H1 (cell line): ENCODE measurements at regions not wholly inside any gene's neighbourhood (a gene's known extent, or its start where the extent isn't known, plus 50 kb on each side); places are given as distances from the start of the nearest gene placed in this dataset.

Experiments used
- CTCF ChIA-PET: fragments of 300-600 bp; sonication (Branson Sonifier 250); formaldehyde crosslinking; loops from one replicate; lab custom pipeline; 2021; ENCODE audit not compliant: partially characterized antibody; lab: Charles Lee
- POLR2A ChIA-PET: fragments of 300-600 bp; sonication (Branson Sonifier 250); formaldehyde crosslinking; loops from one replicate; lab custom pipeline; 2021; ENCODE audit warnings: inconsistent platforms; ENCODE audit not compliant: partially characterized antibody; lab: Charles Lee
- DNase-seq, 2 experiments: peaks; one replicate each; pipeline versions ENCODE4 v3.0.0 to v3.0.0-alpha.2; 2010 to 2022; ENCODE audit warnings: low spot score in 2 of 2, low read depth in 1 of 2, mixed read lengths in 1 of 2
- FAIRE-seq: peaks from 2 replicates; lab custom pipeline; 2011; peaks lifted over from hg19 to GRCh38; lab: Jason Lieb, UNC
- H2AFZ ChIP-seq: 2 replicates; pipeline ENCODE4 v1.8.1; 2012; ENCODE audit warnings: low read length, inconsistent platforms
- H2AK5ac ChIP-seq: 2 replicates; pipeline ENCODE4 v1.6.1; 2013; ENCODE audit warnings: low read depth, low read length
- H2BK120ac ChIP-seq: replicated peaks from 2 replicates; pipeline ENCODE3; 2013; ENCODE audit warnings: low read depth, low read length, inconsistent platforms
- H2BK12ac ChIP-seq: 2 replicates; pipeline ENCODE4 v1.6.1; 2013; ENCODE audit warnings: low read depth, low read length
- H2BK15ac ChIP-seq: 2 replicates; pipeline ENCODE4 v1.6.1; 2013; ENCODE audit warnings: low read length
- H2BK20ac ChIP-seq: 2 replicates; pipeline ENCODE4 v1.6.1; 2013; ENCODE audit warnings: low read length
- H2BK5ac ChIP-seq: 2 replicates; pipeline ENCODE4 v1.6.1; 2013; ENCODE audit warnings: low read depth, low read length
- H3K14ac ChIP-seq: 2 replicates; pipeline ENCODE4 v1.6.1; 2013; ENCODE audit warnings: inconsistent platforms; ENCODE audit not compliant: insufficient read length
- H3K18ac ChIP-seq: 2 replicates; pipeline ENCODE4 v1.6.1; 2013; ENCODE audit warnings: low read length; ENCODE audit errors: extremely low read depth
- H3K23ac ChIP-seq: 2 replicates; pipeline ENCODE4 v1.6.1; 2013; ENCODE audit warnings: inconsistent platforms; ENCODE audit not compliant: insufficient read length
- H3K23me2 ChIP-seq: 2 replicates; pipeline ENCODE4 v1.6.1; 2013; ENCODE audit warnings: low read depth, low read length
- H3K27ac ChIP-seq: 2 replicates; pipeline ENCODE4 v1.6.1; 2011; ENCODE audit warnings: low read depth, low read length, inconsistent platforms
- H3K27me3 ChIP-seq, 4 experiments: replicated peaks in 1 of 4; 1 replicate in 1 of 4; 2 replicates in 3 of 4; pipeline versions ENCODE4 v1.6.1 to v1.8.1; 2011 to 2013; ENCODE audit warnings: low read length in 3 of 4, mild to moderate bottlenecking in 3 of 4, inconsistent platforms in 2 of 4, mixed read lengths in 2 of 4, moderate library complexity in 1 of 4; ENCODE audit not compliant: control insufficient read depth in 3 of 4, insufficient read depth in 3 of 4; ENCODE audit errors: extremely low read depth in 1 of 4
- H3K36me3 ChIP-seq, 4 experiments: 2 replicates each; pipeline versions ENCODE4 v1.6.1 to v1.8.1; 2011 to 2013; ENCODE audit warnings: mild to moderate bottlenecking in 4 of 4, low read length in 3 of 4, moderate library complexity in 2 of 4, control low read depth in 1 of 4, inconsistent platforms in 1 of 4; ENCODE audit not compliant: insufficient read depth in 4 of 4, control insufficient read depth in 2 of 4
- H3K4ac ChIP-seq: replicated peaks from 2 replicates; pipeline ENCODE3; 2013; ENCODE audit warnings: low read length, low read depth, mixed read lengths, inconsistent platforms; ENCODE audit not compliant: insufficient read length
- H3K4me1 ChIP-seq, 4 experiments: replicated peaks in 1 of 4; 1 replicate in 1 of 4; 2 replicates in 3 of 4; pipeline versions ENCODE4 v1.6.1 to v1.8.1; 2011 to 2013; ENCODE audit warnings: low read length in 3 of 4, inconsistent platforms in 2 of 4, mixed read lengths in 1 of 4; ENCODE audit not compliant: insufficient read depth in 4 of 4, control insufficient read depth in 3 of 4
- H3K4me2 ChIP-seq, 2 experiments: 2 replicates each; pipeline versions ENCODE4 v1.6.1 to v1.8.1; 2011 to 2013; ENCODE audit warnings: low read depth in 2 of 2, low read length in 2 of 2, control low read depth in 1 of 2, inconsistent platforms in 1 of 2, mild to moderate bottlenecking in 1 of 2; ENCODE audit not compliant: insufficient read depth in 1 of 2
- H3K4me3 ChIP-seq, 4 experiments: fragments of 200-600, 300-600 bp in 1 of 4; sonication (generic), shearing (Covaris generic), sonication (Bioruptor Twin) in 1 of 4; 2 replicates each; pipeline versions ENCODE4 v1.5.1 to v1.8.1; 2011 to 2016; ENCODE audit warnings: low read length in 4 of 4, low read depth in 3 of 4, control low read depth in 2 of 4, inconsistent platforms in 2 of 4, mild to moderate bottlenecking in 2 of 4, mixed read lengths in 1 of 4, moderate library complexity in 1 of 4; ENCODE audit not compliant: insufficient read depth in 2 of 4; ENCODE audit errors: extremely low read depth in 1 of 4
- H3K56ac ChIP-seq: replicated peaks from 2 replicates; pipeline ENCODE3; 2013; ENCODE audit warnings: low read depth, mild to moderate bottlenecking, mixed read lengths, low read length, inconsistent platforms; ENCODE audit not compliant: insufficient read length
- H3K79me1 ChIP-seq: 2 replicates; pipeline ENCODE4 v1.6.1; 2013; ENCODE audit warnings: low read depth, low read length, control low read depth
- H3K79me2 ChIP-seq, 2 experiments: 2 replicates each; pipeline versions ENCODE4 v1.6.1 to v1.8.1; 2012 to 2013; ENCODE audit warnings: low read length in 2 of 2, mild to moderate bottlenecking in 2 of 2, inconsistent platforms in 1 of 2; ENCODE audit not compliant: insufficient read depth in 2 of 2, control insufficient read depth in 1 of 2
- H3K9ac ChIP-seq, 4 experiments: replicated peaks in 1 of 4; 1 replicate in 1 of 4; 2 replicates in 3 of 4; pipeline versions ENCODE4 v1.6.1 to v1.8.1; 2011 to 2013; ENCODE audit warnings: low read depth in 3 of 4, low read length in 3 of 4, control low read depth in 2 of 4, mild to moderate bottlenecking in 2 of 4, moderate library complexity in 2 of 4, inconsistent platforms in 1 of 4; ENCODE audit errors: extremely low read depth in 1 of 4
- H3K9me3 ChIP-seq, 2 experiments: 2 replicates each; pipeline versions ENCODE4 v1.6.1 to v1.8.1; 2012 to 2013; ENCODE audit warnings: mild to moderate bottlenecking in 2 of 2, moderate library complexity in 2 of 2, control low read depth in 1 of 2, inconsistent platforms in 1 of 2, low read depth in 1 of 2, low read length in 1 of 2, mixed read lengths in 1 of 2; ENCODE audit not compliant: insufficient read depth in 2 of 2
- H4K20me1 ChIP-seq, 2 experiments: replicated peaks in 1 of 2; 2 replicates each; pipeline versions ENCODE3 to v1.8.1; 2011 to 2013; ENCODE audit warnings: inconsistent platforms in 2 of 2, low read length in 2 of 2, mild to moderate bottlenecking in 1 of 2; ENCODE audit not compliant: insufficient read depth in 2 of 2, control insufficient read depth in 1 of 2
- H4K5ac ChIP-seq: 2 replicates; pipeline ENCODE4 v1.6.1; 2013; ENCODE audit warnings: low read length, low read depth, mixed read lengths, inconsistent platforms; ENCODE audit not compliant: insufficient read length
- H4K8ac ChIP-seq: 2 replicates; pipeline ENCODE4 v1.8.0; 2013; ENCODE audit warnings: mild to moderate bottlenecking, moderate library complexity, low read length, inconsistent platforms; ENCODE audit not compliant: insufficient read depth; ENCODE audit errors: extremely low read depth
- H4K91ac ChIP-seq: replicated peaks from 2 replicates; pipeline ENCODE3; 2013; ENCODE audit warnings: low read length, mixed read lengths, inconsistent platforms; ENCODE audit not compliant: insufficient read length
- HDAC6 ChIP-seq: IDR thresholded peaks from one replicate; pipeline ENCODE4 v1.7.1; 2012; ENCODE audit warnings: low read depth, mild to moderate bottlenecking, inconsistent platforms, low read length, moderate library complexity
- whole genome bisulfite sequencing, 2 experiments: shearing (Covaris generic) in 1 of 2; methylation state at CpG; one replicate each; pipeline versions ENCODE4 v1.1.6 to v1.1.7; 2013 to 2015; ENCODE audit warnings: low lambda C conversion rate in 2 of 2, mixed read lengths in 2 of 2, inconsistent platforms in 1 of 2, low coverage in 1 of 2, missing lambda C conversion rate in 1 of 2; ENCODE audit not compliant: insufficient replicate concordance in 2 of 2, insufficient coverage in 1 of 2, insufficient read length in 1 of 2; ENCODE audit errors: extremely low coverage in 1 of 2, missing lambda C conversion rate in 1 of 2; 5-methylcytosine and 5-hydroxymethylcytosine counted together
- TF ChIP-seq, protein P1 (sequence below): IDR thresholded peaks from 2 replicates; pipeline ENCODE4 v1.6.1; 2012; ENCODE audit warnings: inconsistent platforms

DNA sequence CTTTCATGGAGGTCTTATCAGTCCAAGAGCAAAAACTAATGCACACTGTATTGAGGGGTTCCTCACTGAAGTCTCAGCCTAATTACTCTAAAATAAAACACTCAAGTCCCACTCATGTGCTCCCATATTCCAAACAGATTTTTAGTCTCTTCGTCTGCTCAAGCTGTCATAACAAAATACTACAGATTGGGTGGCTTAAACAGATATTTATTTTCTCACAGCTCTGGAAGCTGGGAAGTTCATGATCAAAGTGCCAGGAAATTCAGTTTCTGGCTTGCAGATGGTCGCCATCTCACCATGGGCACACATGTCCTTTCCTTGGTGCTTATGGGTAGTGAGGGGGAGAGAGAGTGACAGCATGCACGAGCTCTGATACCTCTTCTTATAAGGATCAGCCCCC lies 147.5 kb downstream of the ANXA2 start:
- H3K9me3 ChIP-seq = no peaks in the 10 kb centered on the region
- no peak overlapping the region for H2BK20ac ChIP-seq
- no peak overlapping the region for H4K5ac ChIP-seq
- no peak overlapping the region for H3K56ac ChIP-seq
- H3K36me3 ChIP-seq = no peaks in the 10 kb centered on the region
- H3K79me2 ChIP-seq = no peaks in the 10 kb centered on the region
- DNase-seq (no peak), FAIRE-seq (no peak)
- H2BK15ac ChIP-seq = no peak overlapping the region
- no peak overlapping the region for H2BK5ac ChIP-seq
- H3K18ac ChIP-seq = no peak overlapping the region
- no peak overlapping the region for H3K14ac ChIP-seq
- H3K79me1 ChIP-seq = no peaks in the 10 kb centered on the region
- H4K8ac ChIP-seq = no peak overlapping the region
- H2BK120ac ChIP-seq = no peak overlapping the region
- H3K27ac ChIP-seq = no peak overlapping the region
- H3K23ac ChIP-seq = no peak overlapping the region
- H4K91ac ChIP-seq = no peak overlapping the region
- no peak overlapping the region for H3K4me3 ChIP-seq
- ChIA-PET POLR2A (no interaction called here), CTCF (interaction anchor here (0.8 to 1.8 kb wide), 5 partner anchors 9 to 499 kb away, joined by 3 to 5 read pairs (median 4); no protein-coding TSS in a partner anchor)
- H3K4ac ChIP-seq = no peak overlapping the region
- H4K20me1 ChIP-seq = no peaks in the 10 kb centered on the region
- H3K4me2 ChIP-seq = no peak overlapping the region
- H3K23me2 ChIP-seq = no peaks in the 10 kb centered on the region
- H2AK5ac ChIP-seq = no peak overlapping the region
- no peak overlapping the region for H3K9ac ChIP-seq
- 94% methylated on average over 3 of the region's 3 CpGs; no CpG with 5 or more reads in 1 of the 2 experiments for WGBS, 2 experiments
- no peaks in the 10 kb centered on the region for H3K27me3 ChIP-seq
- H3K4me1 ChIP-seq = no peaks in the 10 kb centered on the region
- H2AFZ ChIP-seq = no peak overlapping the region
- no peak overlapping the region for H2BK12ac ChIP-seq
- TF ChIP-seq, protein P1, sequence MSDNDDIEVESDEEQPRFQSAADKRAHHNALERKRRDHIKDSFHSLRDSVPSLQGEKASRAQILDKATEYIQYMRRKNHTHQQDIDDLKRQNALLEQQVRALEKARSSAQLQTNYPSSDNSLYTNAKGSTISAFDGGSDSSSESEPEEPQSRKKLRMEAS = no peak
- TF ChIP-seq HDAC6 = no peak
